HL-60 (cell line): ENCODE measurements at regions not wholly inside any gene's neighbourhood (a gene's known extent, or its start where the extent isn't known, plus 50 kb on each side); places are given as distances from the start of the nearest gene placed in this dataset.

Source experiments
- DNase-seq, 2 experiments: peaks; one replicate each; pipeline ENCODE4 v3.0.0-alpha.2; 2010 to 2020; ENCODE audit warnings: low read depth in 1 of 2, low spot score in 1 of 2
- H3K27ac ChIP-seq: fragments of 250-450 bp; sonication (Bioruptor Pico); replicated peaks from 2 replicates; pipeline ENCODE4 v1.5.1; 2020; ENCODE audit warnings: mild to moderate bottlenecking, moderate library complexity
- H3K27me3 ChIP-seq: fragments of 250-450 bp; sonication (Bioruptor Pico); 2 replicates; pipeline ENCODE4 v1.5.1; 2021; ENCODE audit warnings: mild to moderate bottlenecking, moderate library complexity; ENCODE audit not compliant: insufficient read depth, poor library complexity, severe bottlenecking
- H3K4me3 ChIP-seq: replicated peaks from 2 replicates; pipeline ENCODE4 v1.5.1; 2011; ENCODE audit warnings: mild to moderate bottlenecking, control low read depth, low read length; ENCODE audit not compliant: insufficient read depth
- CTCF ChIP-seq: IDR thresholded peaks from one replicate; pipeline ENCODE4 v1.5.1; 2011; ENCODE audit warnings: low read length, control low read depth, inconsistent platforms; ENCODE audit not compliant: insufficient read depth
- GABPA ChIP-seq: IDR thresholded peaks from 2 replicates; pipeline ENCODE4 v1.6.1; 2012; ENCODE audit warnings: low read depth
- POLR2AphosphoS5 ChIP-seq: IDR thresholded peaks from 2 replicates; pipeline ENCODE4 v1.6.1; 2012; ENCODE audit warnings: low read depth
- REST ChIP-seq: IDR thresholded peaks from 2 replicates; pipeline ENCODE4 v1.6.1; 2012; ENCODE audit warnings: low read depth; ENCODE audit not compliant: insufficient replicate concordance
- SPI1 ChIP-seq: IDR thresholded peaks from 2 replicates; pipeline ENCODE4 v1.6.1; 2012; ENCODE audit warnings: low read depth, mild to moderate bottlenecking, borderline replicate concordance

GRCh38 chr9:88077071-88077617 lies 61.1 kb downstream of the SPATA31C2 start:
- Histone ChIP-seq H3K27me3 (no peaks in the 10 kb centered on the region), H3K4me3 (peak overlapping the region; percentile 56), H3K27ac (no peak overlapping the region)
- no peak for DNase-seq
- TF ChIP-seq CTCF (no peak), GABPA (no peak), SPI1 (no peak), REST (no peak), POLR2AphosphoS5 (no peak)

- H3K4me3 ChIP-seq: peak overlapping the region; percentile 56
- no peaks in the 10 kb centered on the region for H3K27me3 ChIP-seq
- DNase-seq: peak; percentile 60 to 70
- TF ChIP-seq POLR2AphosphoS5 (peak; percentile 57), CTCF (no peak), SPI1 (no peak), GABPA (no peak), REST (no peak)
- H3K27ac ChIP-seq: peak overlapping the region; percentile 53
Measured at GRCh38 chr9:88076286-88077070, 61.8 kb downstream of the SPATA31C2 start.

GRCh38 chr9:88075966-88076285 lies 62.3 kb downstream of the SPATA31C2 start:
- Histone ChIP-seq H3K4me3 (peak overlapping the region; percentile 56), H3K27ac (no peak overlapping the region; the same call in 1 of the 2 replicates), H3K27me3 (no peaks in the 10 kb centered on the region)
- TF ChIP-seq REST (no peak), SPI1 (no peak), POLR2AphosphoS5 (no peak), GABPA (no peak), CTCF (no peak)
- no peak for DNase-seq
